ENCODE measurements at regions not wholly inside any gene's neighbourhood (a gene's known extent, or its start where the extent isn't known, plus 50 kb on each side); places are given as distances from the start of the nearest gene placed in this dataset.

DNA sequence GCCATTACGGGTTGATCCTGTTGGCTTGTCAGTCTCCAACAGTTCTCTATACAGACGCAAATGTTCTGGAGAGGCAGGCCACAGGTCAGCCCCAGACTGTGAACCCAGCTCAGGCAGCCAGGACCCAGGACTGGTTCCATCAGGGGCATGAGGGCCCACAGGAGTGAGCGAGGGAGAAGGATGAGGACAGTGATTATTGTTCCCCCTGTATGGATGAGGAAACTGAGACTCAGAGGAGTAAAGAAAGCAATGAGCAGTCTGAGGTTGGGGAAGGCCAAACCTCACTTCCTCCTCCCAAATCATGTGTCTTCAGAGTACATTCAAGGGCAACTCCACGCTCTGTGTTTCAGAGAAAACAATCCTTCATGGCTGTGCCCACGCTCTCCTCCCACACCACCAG is 121.9 kb downstream of the RPLP1 start:
- TF ChIP-seq CTCF (IDR thresholded peaks at IDR 0.05) (no peak), POLR2A (IDR thresholded peaks at IDR 0.05) (no peak), EP300 (IDR thresholded peaks at IDR 0.05) (no peak)

Measured in sigmoid colon (tissue), 4 donors.